Glutamatergic neuron (in vitro differentiated cells): ENCODE measurements at regions not wholly inside any gene's neighbourhood (a gene's known extent, or its start where the extent isn't known, plus 50 kb on each side); places are given as distances from the start of the nearest gene placed in this dataset.

Experiments used
- DNase-seq: peaks from one replicate; pipeline ENCODE4 v3.0.0; 2022
- H3K27ac Mint-ChIP-seq: one replicate; pipeline ENCODE4 v1.8.0; 2020; ENCODE audit warnings: mild to moderate bottlenecking, mixed read lengths, inconsistent platforms; ENCODE audit not compliant: unreplicated experiment
- H3K27me3 Mint-ChIP-seq: one replicate; pipeline ENCODE4 v1.8.0; 2020; ENCODE audit warnings: mild to moderate bottlenecking, moderate library complexity, mixed read lengths, inconsistent platforms; ENCODE audit not compliant: unreplicated experiment
- H3K36me3 Mint-ChIP-seq: one replicate; pipeline ENCODE4 v1.8.0; 2020; ENCODE audit warnings: mild to moderate bottlenecking, mixed read lengths, inconsistent platforms; ENCODE audit not compliant: unreplicated experiment
- H3K4me1 Mint-ChIP-seq: one replicate; pipeline ENCODE4 v1.8.0; 2020; ENCODE audit warnings: mild to moderate bottlenecking, low read depth, mixed read lengths, inconsistent platforms; ENCODE audit not compliant: unreplicated experiment
- H3K4me3 Mint-ChIP-seq: one replicate; pipeline ENCODE4 v1.8.0; 2020; ENCODE audit warnings: mild to moderate bottlenecking, mixed read lengths, inconsistent platforms; ENCODE audit not compliant: unreplicated experiment
- H3K9me3 Mint-ChIP-seq: one replicate; pipeline ENCODE4 v1.8.0; 2020; ENCODE audit warnings: mild to moderate bottlenecking, moderate library complexity, mixed read lengths, inconsistent platforms; ENCODE audit not compliant: unreplicated experiment
- TF ChIP-seq, protein P1 (sequence below): fragments of 200-600 bp; sonication (generic); IDR thresholded peaks from one replicate; pipeline ENCODE4 v1.5.0; 2021; ENCODE audit not compliant: partially characterized antibody, unreplicated experiment

GRCh38 chr6:133070410-133071043, 170.6 kb upstream of the EYA4 start:
- TF ChIP-seq, protein P1, sequence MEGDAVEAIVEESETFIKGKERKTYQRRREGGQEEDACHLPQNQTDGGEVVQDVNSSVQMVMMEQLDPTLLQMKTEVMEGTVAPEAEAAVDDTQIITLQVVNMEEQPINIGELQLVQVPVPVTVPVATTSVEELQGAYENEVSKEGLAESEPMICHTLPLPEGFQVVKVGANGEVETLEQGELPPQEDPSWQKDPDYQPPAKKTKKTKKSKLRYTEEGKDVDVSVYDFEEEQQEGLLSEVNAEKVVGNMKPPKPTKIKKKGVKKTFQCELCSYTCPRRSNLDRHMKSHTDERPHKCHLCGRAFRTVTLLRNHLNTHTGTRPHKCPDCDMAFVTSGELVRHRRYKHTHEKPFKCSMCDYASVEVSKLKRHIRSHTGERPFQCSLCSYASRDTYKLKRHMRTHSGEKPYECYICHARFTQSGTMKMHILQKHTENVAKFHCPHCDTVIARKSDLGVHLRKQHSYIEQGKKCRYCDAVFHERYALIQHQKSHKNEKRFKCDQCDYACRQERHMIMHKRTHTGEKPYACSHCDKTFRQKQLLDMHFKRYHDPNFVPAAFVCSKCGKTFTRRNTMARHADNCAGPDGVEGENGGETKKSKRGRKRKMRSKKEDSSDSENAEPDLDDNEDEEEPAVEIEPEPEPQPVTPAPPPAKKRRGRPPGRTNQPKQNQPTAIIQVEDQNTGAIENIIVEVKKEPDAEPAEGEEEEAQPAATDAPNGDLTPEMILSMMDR, result no peak
- Mint-ChIP-seq H3K27ac (no peak overlapping the region), H3K4me3 (no peak overlapping the region), H3K4me1 (no peaks in the 10 kb centered on the region), H3K9me3 (no peaks in the 10 kb centered on the region), H3K36me3 (no peaks in the 10 kb centered on the region), H3K27me3 (no peaks in the 10 kb centered on the region)
- DNase-seq, result no peak

GRCh38 chr6:133079901-133080300, 161.3 kb upstream of the EYA4 start:
- Mint-ChIP-seq H3K36me3 (no peaks in the 10 kb centered on the region), H3K27me3 (no peaks in the 10 kb centered on the region), H3K4me1 (no peaks in the 10 kb centered on the region), H3K27ac (no peak overlapping the region), H3K4me3 (no peak overlapping the region), H3K9me3 (no peaks in the 10 kb centered on the region)
- DNase-seq, result no peak
- TF ChIP-seq, protein P1, result no peak

GRCh38 chr6:133083248-133083967, 157.7 kb upstream of the EYA4 start:
- Mint-ChIP-seq H3K27me3 (no peaks in the 10 kb centered on the region), H3K9me3 (no peaks in the 10 kb centered on the region), H3K36me3 (no peaks in the 10 kb centered on the region), H3K27ac (no peak overlapping the region), H3K4me1 (no peaks in the 10 kb centered on the region), H3K4me3 (no peak overlapping the region)
- DNase-seq, result no peak
- TF ChIP-seq, protein P1, result no peak

DNA sequence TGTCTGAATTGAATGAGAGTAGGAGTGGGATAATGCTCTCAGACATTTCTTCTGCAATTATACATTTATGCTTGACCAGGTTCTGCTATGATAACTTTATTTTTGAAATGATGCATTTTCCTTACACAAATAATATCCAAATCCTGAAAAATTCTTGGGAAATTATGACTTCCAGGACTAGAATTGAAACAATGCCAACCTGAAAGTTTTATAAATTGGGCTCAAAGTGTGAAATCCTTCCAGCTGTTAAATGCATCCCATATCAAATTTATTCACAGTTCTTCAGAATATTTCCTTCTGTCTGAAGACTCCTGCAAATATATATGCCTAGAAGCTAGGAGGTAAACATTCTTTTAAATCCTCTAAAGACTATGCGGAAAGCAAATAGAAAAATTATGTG, 155.7 kb upstream of the EYA4 start:
- TF ChIP-seq, protein P1, result no peak
- no peak overlapping the region for H3K4me3 Mint-ChIP-seq
- no peak for DNase-seq
- no peaks in the 10 kb centered on the region for H3K4me1 Mint-ChIP-seq
- no peaks in the 10 kb centered on the region for H3K9me3 Mint-ChIP-seq
- H3K27ac Mint-ChIP-seq, result no peak overlapping the region
- H3K27me3 Mint-ChIP-seq, result no peaks in the 10 kb centered on the region
- no peaks in the 10 kb centered on the region for H3K36me3 Mint-ChIP-seq

- no peaks in the 10 kb centered on the region for H3K9me3 Mint-ChIP-seq
- no peak overlapping the region for H3K4me3 Mint-ChIP-seq
- TF ChIP-seq, protein P1, result no peak
- no peaks in the 10 kb centered on the region for H3K4me1 Mint-ChIP-seq
- no peaks in the 10 kb centered on the region for H3K36me3 Mint-ChIP-seq
- H3K27ac Mint-ChIP-seq, result no peak overlapping the region
- no peaks in the 10 kb centered on the region for H3K27me3 Mint-ChIP-seq
- DNase-seq, result no peak
Measured at GRCh38 chr6:133085896-133086295, 155.3 kb upstream of the EYA4 start.
